OCI-LY1 (cell line): ENCODE measurements at regions not wholly inside any gene's neighbourhood (a gene's known extent, or its start where the extent isn't known, plus 50 kb on each side); places are given as distances from the start of the nearest gene placed in this dataset.
A peak's percentile ranks its signal among the peaks of the same experiment; 100 is the strongest.

Source experiments
- H2AFZ ChIP-seq: fragments of 200-600 bp; sonication (generic), shearing (Covaris generic); 2 replicates; pipeline ENCODE4 v1.6.0; 2014; ENCODE audit warnings: antibody characterized with exemption, mild to moderate bottlenecking, low read length
- H3F3A ChIP-seq: fragments of 200-600 bp; sonication (generic), shearing (Covaris generic); 2 replicates; pipeline ENCODE4 v1.6.0; 2014; ENCODE audit warnings: mild to moderate bottlenecking, antibody characterized with exemption, low read length, moderate library complexity; ENCODE audit not compliant: insufficient read depth
- H3K27ac ChIP-seq: fragments of 200-600 bp; sonication (generic); 2 replicates; pipeline ENCODE4 v1.5.1; 2014; ENCODE audit warnings: low read length, mixed run types, mild to moderate bottlenecking, low read depth; ENCODE audit not compliant: poor library complexity, severe bottlenecking
- H3K27me3 ChIP-seq: fragments of 200-600 bp; sonication (generic); 2 replicates; pipeline ENCODE4 v1.6.0; 2014; ENCODE audit warnings: antibody characterized with exemption, mild to moderate bottlenecking, low read length, moderate library complexity; ENCODE audit not compliant: insufficient read depth
- H3K36me3 ChIP-seq: fragments of 200-600 bp; sonication (generic); 2 replicates; pipeline ENCODE4 v1.6.1; 2014; ENCODE audit warnings: mild to moderate bottlenecking, antibody characterized with exemption, low read length, moderate library complexity, mixed read lengths; ENCODE audit not compliant: insufficient read depth
- H3K4me1 ChIP-seq: fragments of 200-600 bp; sonication (generic); 2 replicates; pipeline ENCODE4 v1.5.1; 2014; ENCODE audit warnings: mild to moderate bottlenecking, low read length, moderate library complexity; ENCODE audit not compliant: insufficient read depth, severe bottlenecking
- H3K4me2 ChIP-seq: fragments of 200-600 bp; sonication (generic), shearing (Covaris generic); 2 replicates; pipeline ENCODE4 v1.6.1; 2014; ENCODE audit warnings: low read length
- H3K4me3 ChIP-seq: fragments of 200-600 bp; sonication (generic); 2 replicates; pipeline ENCODE4 v1.5.1; 2014; ENCODE audit warnings: low read length, low read depth, mild to moderate bottlenecking, mixed read lengths; ENCODE audit not compliant: poor library complexity, severe bottlenecking
- H3K79me2 ChIP-seq: fragments of 200-600 bp; shearing (Covaris generic); 2 replicates; pipeline ENCODE4 v1.6.1; 2016; ENCODE audit warnings: mixed run types, low read length, mixed read lengths; ENCODE audit not compliant: insufficient read depth
- H3K9ac ChIP-seq: fragments of 200-600 bp; sonication (generic), shearing (Covaris generic); 2 replicates; pipeline ENCODE4 v1.6.1; 2014; ENCODE audit warnings: mild to moderate bottlenecking, low read length, mixed read lengths
- H3K9me2 ChIP-seq: fragments of 200-600 bp; sonication (generic), shearing (Covaris generic); 2 replicates; pipeline ENCODE4 v1.6.1; 2014; ENCODE audit warnings: low read depth, mild to moderate bottlenecking, low read length, mixed read lengths
- H3K9me3 ChIP-seq: fragments of 200-600 bp; shearing (Covaris generic); 2 replicates; pipeline ENCODE4 v1.6.1; 2014; ENCODE audit warnings: low read length, mixed read lengths
- H4K20me1 ChIP-seq: fragments of 200-600 bp; sonication (generic), shearing (Covaris generic); 2 replicates; pipeline ENCODE4 v1.6.0; 2016; ENCODE audit warnings: mild to moderate bottlenecking, low read length; ENCODE audit not compliant: insufficient read depth
- CTCF ChIP-seq: fragments of 200-600 bp; sonication (generic), shearing (Covaris generic); IDR thresholded peaks from 2 replicates; pipeline ENCODE4 v1.5.1; 2017; ENCODE audit warnings: mild to moderate bottlenecking, antibody characterized with exemption, low read length, moderate library complexity, mixed read lengths
- EZH2 ChIP-seq: fragments of 200-600 bp; sonication (generic), shearing (Covaris generic); IDR thresholded peaks from 2 replicates; pipeline ENCODE4 v1.8.0; 2017; ENCODE audit warnings: borderline replicate concordance, mixed run types, mild to moderate bottlenecking, antibody characterized with exemption, low read length, moderate library complexity, mixed read lengths

- H4K20me1 ChIP-seq = no peaks in the 10 kb centered on the region
- H2AFZ ChIP-seq = no peak overlapping the region
- H3K4me2 ChIP-seq = no peak overlapping the region
- H3K79me2 ChIP-seq = no peaks in the 10 kb centered on the region
- H3K9me2 ChIP-seq = no peaks in the 10 kb centered on the region
- H3K9ac ChIP-seq = no peak overlapping the region
- H3K27me3 ChIP-seq = no peaks in the 10 kb centered on the region
- TF ChIP-seq EZH2 (no peak), CTCF (peak; percentile 65)
- H3K4me1 ChIP-seq = no peaks in the 10 kb centered on the region
- no peak overlapping the region for H3K4me3 ChIP-seq
- H3K27ac ChIP-seq = no peak overlapping the region
- no peaks in the 10 kb centered on the region for H3K9me3 ChIP-seq
- no peaks in the 10 kb centered on the region for H3F3A ChIP-seq
- H3K36me3 ChIP-seq = no peaks in the 10 kb centered on the region
These were observed 89.5 kb downstream of the OR13H1 start for GRCh38 chrX:131633285-131633917.

GRCh38 chrX:131634900-131635299, 91.0 kb downstream of the OR13H1 start:
- Histone ChIP-seq H3K27me3 (no peaks in the 10 kb centered on the region), H2AFZ (no peak overlapping the region)

GRCh38 chrX:131646106-131646505, 102.2 kb downstream of the OR13H1 start:
- Histone ChIP-seq H3F3A (no peaks in the 10 kb centered on the region), H3K79me2 (no peaks in the 10 kb centered on the region), H4K20me1 (no peaks in the 10 kb centered on the region), H3K4me1 (no peaks in the 10 kb centered on the region), H3K9me2 (no peaks in the 10 kb centered on the region), H3K4me2 (no peak overlapping the region), H3K9ac (no peak overlapping the region), H3K27ac (no peak overlapping the region), H2AFZ (no peak overlapping the region), H3K27me3 (no peaks in the 10 kb centered on the region), H3K36me3 (no peaks in the 10 kb centered on the region), H3K9me3 (no peaks in the 10 kb centered on the region), H3K4me3 (no peak overlapping the region)
- TF ChIP-seq EZH2 = no peak
- no peak for TF ChIP-seq CTCF

More at GRCh38 chrX:131634900-131635299, 91.0 kb downstream of the OR13H1 start:
- no peaks in the 10 kb centered on the region for H3K79me2 ChIP-seq
- no peak overlapping the region for H3K9ac ChIP-seq
- H3K27ac ChIP-seq = no peak overlapping the region
- H3K36me3 ChIP-seq = no peaks in the 10 kb centered on the region
- H3K9me2 ChIP-seq = no peaks in the 10 kb centered on the region
- no peak overlapping the region for H3K4me3 ChIP-seq
- no peaks in the 10 kb centered on the region for H3F3A ChIP-seq
- H3K4me1 ChIP-seq = no peaks in the 10 kb centered on the region
- H3K9me3 ChIP-seq = no peaks in the 10 kb centered on the region
- TF ChIP-seq EZH2 (no peak), CTCF (no peak)
- H4K20me1 ChIP-seq = no peaks in the 10 kb centered on the region
- no peak overlapping the region for H3K4me2 ChIP-seq
